Chondrocyte (in vitro differentiated cells): ENCODE measurements at regions not wholly inside any gene's neighbourhood (a gene's known extent, or its start where the extent isn't known, plus 50 kb on each side); places are given as distances from the start of the nearest gene placed in this dataset.

Experiments used
- DNase-seq: peaks from one replicate; pipeline ENCODE4 v3.0.0; 2021; ENCODE audit warnings: mixed read lengths, low spot score
- H3K27ac Mint-ChIP-seq: one replicate; pipeline ENCODE4 v1.8.0; 2021; ENCODE audit warnings: mild to moderate bottlenecking, moderate library complexity, mixed read lengths; ENCODE audit not compliant: unreplicated experiment
- H3K27me3 Mint-ChIP-seq: 2 replicates; pipeline ENCODE4 v1.8.0; 2021; ENCODE audit warnings: low read depth, mixed read lengths
- H3K36me3 Mint-ChIP-seq: 2 replicates; pipeline ENCODE4 v1.8.0; 2021; ENCODE audit warnings: low read depth, mixed read lengths
- H3K4me1 Mint-ChIP-seq: 2 replicates; pipeline ENCODE4 v1.8.0; 2021; ENCODE audit warnings: low read depth, mild to moderate bottlenecking, mixed read lengths
- H3K4me3 Mint-ChIP-seq: one replicate; pipeline ENCODE4 v1.8.0; 2021; ENCODE audit warnings: mild to moderate bottlenecking, moderate library complexity, mixed read lengths; ENCODE audit not compliant: unreplicated experiment
- H3K9me3 Mint-ChIP-seq: 2 replicates; pipeline ENCODE4 v1.8.0; 2021; ENCODE audit warnings: low read depth, mixed read lengths
- CTCF ChIP-seq: fragments of 200-600 bp; sonication (generic); IDR thresholded peaks from 2 replicates; pipeline ENCODE4 v1.5.0; 2021; ENCODE audit warnings: antibody characterized with exemption, mild to moderate bottlenecking, moderate library complexity

- H3K36me3 Mint-ChIP-seq: no peaks in the 10 kb centered on the region
- no peak for TF ChIP-seq CTCF
Observed at GRCh38 chr7:68420342-68421192, 1177.7 kb upstream of the AUTS2 start.

GRCh38 chr7:68421712-68422111, 1176.6 kb upstream of the AUTS2 start:
- Mint-ChIP-seq H3K9me3 (no peaks in the 10 kb centered on the region), H3K4me1 (peaks cover 16% of the 10 kb centered on the region), H3K36me3 (no peaks in the 10 kb centered on the region), H3K4me3 (no peak overlapping the region), H3K27me3 (no peaks in the 10 kb centered on the region), H3K27ac (no peak overlapping the region)
- TF ChIP-seq CTCF: no peak
- DNase-seq: no peak

More at GRCh38 chr7:68420342-68421192, 1177.7 kb upstream of the AUTS2 start:
- Mint-ChIP-seq H3K9me3 (no peaks in the 10 kb centered on the region), H3K4me1 (peaks cover 16% of the 10 kb centered on the region), H3K27me3 (no peaks in the 10 kb centered on the region), H3K4me3 (no peak overlapping the region), H3K27ac (peak overlapping the region; percentile 85)
- DNase-seq: no peak

- H3K27ac Mint-ChIP-seq: no peak overlapping the region
- H3K4me1 Mint-ChIP-seq: peaks cover 16% of the 10 kb centered on the region
- no peak for DNase-seq
- no peak overlapping the region for H3K4me3 Mint-ChIP-seq
- H3K36me3 Mint-ChIP-seq: no peaks in the 10 kb centered on the region
- H3K9me3 Mint-ChIP-seq: no peaks in the 10 kb centered on the region
- H3K27me3 Mint-ChIP-seq: no peaks in the 10 kb centered on the region
- no peak for TF ChIP-seq CTCF
Observed at GRCh38 chr7:68422281-68422680, 1176.0 kb upstream of the AUTS2 start.

GRCh38 chr7:68423356-68423755, 1174.9 kb upstream of the AUTS2 start:
- no peak for DNase-seq
- Mint-ChIP-seq H3K36me3 (no peaks in the 10 kb centered on the region), H3K27me3 (no peaks in the 10 kb centered on the region), H3K9me3 (no peaks in the 10 kb centered on the region), H3K4me3 (no peak overlapping the region), H3K4me1 (peaks cover 16% of the 10 kb centered on the region), H3K27ac (no peak overlapping the region)
- no peak for TF ChIP-seq CTCF

- peaks cover 16% of the 10 kb centered on the region for H3K4me1 Mint-ChIP-seq
- TF ChIP-seq CTCF: no peak
- H3K27me3 Mint-ChIP-seq: no peaks in the 10 kb centered on the region
- no peak overlapping the region for H3K4me3 Mint-ChIP-seq
- H3K9me3 Mint-ChIP-seq: no peaks in the 10 kb centered on the region
- H3K27ac Mint-ChIP-seq: no peak overlapping the region
- no peaks in the 10 kb centered on the region for H3K36me3 Mint-ChIP-seq
- DNase-seq: no peak
Observed at GRCh38 chr7:68424658-68425297, 1173.5 kb upstream of the AUTS2 start.
